GM19239 (cell line): ENCODE measurements at regions not wholly inside any gene's neighbourhood (a gene's known extent, or its start where the extent isn't known, plus 50 kb on each side); places are given as distances from the start of the nearest gene placed in this dataset.

Experiments used
- DNase-seq: peaks from one replicate; pipeline ENCODE4 v3.0.0; 2011; ENCODE audit warnings: low spot score; ENCODE audit not compliant: insufficient read length
- FAIRE-seq: peaks from 2 replicates; lab custom pipeline; 2011; peaks lifted over from hg19 to GRCh38; lab: Jason Lieb, UNC

DNA sequence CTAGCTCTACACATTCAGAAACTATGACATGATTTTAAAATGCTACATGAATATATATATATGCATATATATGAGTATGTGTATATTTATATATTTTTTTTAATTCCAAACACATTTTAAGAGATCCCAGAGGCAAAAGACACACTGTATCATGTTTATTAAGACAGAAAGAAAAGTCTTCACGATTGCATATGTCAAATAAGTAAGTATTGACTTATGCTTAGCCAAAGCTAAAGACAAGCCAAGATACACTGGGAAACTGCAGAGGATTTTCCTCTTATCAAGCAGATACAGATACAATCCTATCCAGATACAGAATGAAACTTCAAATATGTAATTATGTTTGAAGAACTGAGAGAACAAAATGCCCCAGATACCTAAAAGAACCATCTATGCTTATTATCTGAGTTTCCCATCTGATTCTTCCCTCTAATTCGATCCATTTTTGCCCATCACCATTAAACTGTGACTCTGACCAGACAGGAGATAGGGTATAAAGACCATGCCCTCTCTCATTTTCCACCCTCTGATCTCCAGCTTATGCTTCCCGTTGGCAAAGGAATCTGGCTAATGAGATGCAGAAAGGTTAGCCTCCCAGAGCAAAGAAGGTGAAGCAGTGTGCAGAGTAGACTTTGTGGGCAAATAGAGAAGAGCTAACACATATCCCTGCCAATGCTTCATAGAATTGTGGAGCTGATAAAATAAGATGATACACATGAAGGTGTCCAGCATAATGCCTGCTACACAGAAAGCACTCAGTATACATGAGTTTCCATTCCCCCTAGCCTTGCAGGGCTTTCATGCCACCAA lies 131.0 kb upstream of the TARS1 start:
- FAIRE-seq: no peak
- no peak for DNase-seq

DNA sequence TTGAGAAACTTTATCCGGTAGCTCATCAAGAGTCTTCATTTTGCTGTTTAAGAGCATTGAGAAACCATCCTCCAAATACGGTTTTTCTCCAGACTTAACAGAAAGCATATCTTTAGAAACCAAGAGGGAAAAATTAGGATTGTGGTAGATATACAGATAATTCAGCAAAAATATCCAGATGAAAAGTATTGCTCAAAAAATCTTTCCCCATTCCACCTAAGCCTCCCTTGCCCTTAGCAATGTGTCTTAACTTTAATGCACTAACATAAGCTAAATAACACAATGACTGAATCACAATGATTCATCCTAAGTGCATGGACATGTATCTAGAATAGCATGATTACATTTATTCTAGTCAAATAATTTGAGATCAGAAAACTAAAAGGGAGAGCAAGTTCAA lies 130.3 kb upstream of the TARS1 start:
- DNase-seq (no peak), FAIRE-seq (no peak)

DNA sequence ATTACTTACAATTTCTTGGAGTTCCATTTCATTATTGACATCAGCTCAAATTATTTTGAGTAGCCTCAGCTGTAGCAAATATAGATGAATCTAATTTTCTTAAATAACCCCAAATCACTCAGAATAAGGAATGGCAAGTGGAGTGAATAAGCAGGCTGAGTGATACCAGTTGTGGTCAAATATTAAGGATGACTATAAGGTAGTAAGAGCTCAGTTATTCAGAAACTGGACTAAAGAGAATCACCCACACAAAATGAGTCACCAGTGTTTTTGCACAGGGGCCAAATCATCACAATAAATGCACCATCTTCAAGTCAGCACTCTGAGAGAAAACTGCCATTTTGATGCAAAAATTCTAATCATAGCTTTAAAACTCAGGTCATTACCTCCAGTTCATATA lies 128.9 kb upstream of the TARS1 start:
- DNase-seq (no peak), FAIRE-seq (no peak)

DNA sequence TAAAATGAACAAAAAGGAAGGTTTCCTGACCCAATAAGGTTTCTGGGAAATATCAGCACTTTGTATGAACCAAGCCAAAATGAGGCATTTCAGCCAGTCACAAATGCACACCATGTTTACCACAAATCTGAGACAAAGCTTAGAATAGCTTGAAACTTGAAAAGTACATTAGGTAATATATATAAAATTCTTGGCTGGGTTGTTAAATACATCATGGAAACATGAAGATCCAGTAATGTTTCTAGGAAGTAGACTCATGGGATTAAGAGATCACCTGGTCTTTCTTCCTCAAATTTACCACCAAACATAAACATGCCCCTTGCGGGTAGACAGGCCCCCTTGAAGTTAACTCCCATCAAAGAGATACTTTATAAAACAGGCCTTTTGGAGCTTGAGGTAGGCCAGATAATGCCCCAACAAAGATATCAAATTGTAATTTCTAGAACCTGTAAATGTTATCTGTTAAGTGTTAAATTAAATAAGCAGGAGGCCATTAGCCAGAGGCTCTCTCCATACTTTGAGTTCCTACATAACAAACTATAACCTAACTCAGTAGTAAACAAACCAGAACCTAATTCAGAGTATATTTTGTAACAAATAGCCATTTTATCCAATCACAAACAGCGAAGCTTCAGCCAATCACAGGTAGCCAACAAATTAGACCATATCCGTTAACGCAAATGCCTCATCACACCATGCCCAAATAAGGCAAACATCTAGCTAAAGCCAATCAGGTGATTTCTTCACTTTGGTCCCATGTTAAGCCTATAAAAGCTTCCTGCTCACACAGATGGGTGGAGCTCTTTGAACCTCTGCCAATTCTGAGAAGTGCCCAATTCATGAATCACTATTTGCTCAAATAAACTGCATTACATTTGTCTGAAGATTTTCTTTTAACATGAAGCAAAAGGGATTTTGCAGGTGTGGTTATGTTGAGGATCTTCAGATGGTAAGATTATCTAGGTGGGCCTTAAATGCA lies 127.9 kb upstream of the TARS1 start:
- DNase-seq: no peak
- no peak for FAIRE-seq

DNA sequence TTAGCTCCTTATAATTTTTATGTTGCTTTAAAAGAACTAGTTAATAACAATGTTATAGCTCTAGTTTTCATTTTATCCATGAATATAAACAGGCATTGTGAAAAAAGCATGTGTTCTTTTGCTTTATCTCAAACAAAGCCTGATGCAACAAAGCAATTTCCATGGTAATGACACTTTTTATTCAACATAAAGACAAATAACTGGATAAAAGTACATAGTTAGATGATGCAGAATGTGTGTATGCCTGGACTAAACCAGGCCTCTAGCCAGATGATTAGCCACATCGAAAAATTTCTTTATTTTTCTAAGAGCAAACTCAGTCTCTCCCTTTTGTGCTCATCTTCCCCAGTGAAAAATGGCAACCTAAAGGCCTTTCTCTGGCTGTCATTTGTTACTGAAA lies 125.6 kb upstream of the TARS1 start:
- FAIRE-seq (no peak), DNase-seq (no peak)

DNA sequence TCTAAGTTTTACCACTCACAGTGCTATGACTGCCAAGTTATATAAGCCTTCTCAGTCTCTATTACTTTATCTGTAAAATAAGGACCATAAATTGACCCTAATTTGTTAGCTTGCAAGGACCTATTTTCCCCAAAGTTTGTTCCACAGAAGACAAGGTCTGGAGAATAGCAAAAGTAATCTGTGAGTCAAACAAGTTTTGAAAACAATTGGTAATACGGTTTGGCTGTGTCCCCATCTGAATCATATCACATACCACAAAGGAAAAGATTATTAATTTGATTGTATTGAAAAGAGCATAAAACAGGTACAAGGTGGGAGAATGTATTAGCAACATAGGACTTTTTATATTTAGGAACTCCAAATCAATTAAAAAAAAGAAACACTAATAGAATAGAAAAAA lies 124.0 kb upstream of the TARS1 start:
- FAIRE-seq (no peak), DNase-seq (no peak)

DNA sequence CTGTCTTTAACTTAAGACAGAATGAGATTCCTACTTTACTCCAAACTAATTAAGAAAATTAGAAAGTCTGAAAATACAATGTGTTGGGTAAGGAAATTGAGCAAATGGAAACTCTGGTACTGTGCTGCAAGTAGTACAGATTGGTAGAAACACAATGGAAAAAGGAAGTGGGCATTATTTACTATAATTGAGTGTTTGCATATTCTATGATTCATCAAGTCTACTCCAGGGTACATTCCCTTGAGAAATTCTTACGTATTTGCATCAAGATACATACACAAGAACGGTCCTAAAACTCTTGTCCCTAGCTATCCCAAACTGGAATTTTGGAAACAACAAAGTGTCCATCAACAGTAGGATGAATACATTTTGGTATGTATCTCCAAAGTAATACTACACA lies 123.5 kb upstream of the TARS1 start:
- DNase-seq (no peak), FAIRE-seq (no peak)

DNA sequence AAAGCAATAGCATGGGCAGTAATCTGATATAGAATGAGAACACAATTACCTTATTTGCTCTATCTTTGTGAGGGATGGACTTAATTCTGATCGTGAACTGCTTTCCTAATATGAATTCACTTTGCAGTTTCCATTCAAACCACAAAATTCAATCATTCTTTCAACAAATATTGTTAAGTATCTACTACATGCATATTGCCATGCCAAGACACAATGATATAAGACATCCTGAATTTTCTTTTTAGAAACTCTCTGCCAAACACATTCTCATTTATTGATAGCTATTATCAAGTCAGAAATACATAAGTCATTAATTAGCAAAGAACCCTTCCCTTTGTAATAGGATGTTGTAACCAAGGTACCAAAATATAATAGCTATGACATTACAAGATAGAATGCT lies 121.6 kb upstream of the TARS1 start:
- DNase-seq (no peak), FAIRE-seq (no peak)

DNA sequence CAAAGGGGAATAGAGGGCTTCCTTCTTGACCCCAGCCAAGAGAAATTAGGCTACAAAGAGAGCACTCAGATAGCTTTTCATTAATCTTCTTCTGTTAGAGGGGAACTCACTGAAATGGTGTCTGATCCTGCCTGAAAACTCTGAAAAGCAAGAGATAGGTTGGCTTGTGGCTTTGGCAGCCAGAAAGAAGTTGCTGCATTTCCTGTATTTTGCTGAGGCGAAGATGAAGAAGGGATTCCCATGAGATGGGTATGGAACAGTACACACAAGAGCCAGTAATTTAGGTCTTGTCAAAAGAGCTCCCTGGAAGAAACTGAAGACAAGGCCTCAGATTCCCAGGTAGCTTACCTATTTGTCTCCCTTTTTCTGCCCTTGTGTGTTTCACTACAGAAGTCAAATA lies 120.9 kb upstream of the TARS1 start:
- no peak for FAIRE-seq
- no peak for DNase-seq

DNA sequence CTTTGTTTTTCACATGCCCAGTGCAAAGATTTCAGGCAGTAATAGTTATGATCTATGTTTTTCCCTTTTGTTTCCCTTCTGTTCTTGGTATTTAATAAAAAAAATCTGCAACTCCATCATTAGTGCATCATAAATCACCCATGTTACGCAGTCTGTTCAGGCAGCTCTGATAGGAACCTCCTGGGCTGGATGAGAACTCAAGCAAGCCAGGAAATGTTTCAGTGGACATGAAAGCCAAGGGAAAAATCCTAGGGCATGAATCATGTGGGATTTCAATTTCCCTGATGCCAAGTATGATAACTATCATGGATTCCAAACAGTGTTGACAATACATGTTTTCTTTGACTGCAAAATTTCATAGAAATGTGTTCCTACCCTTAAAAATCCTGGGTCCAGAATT lies 119.7 kb upstream of the TARS1 start:
- FAIRE-seq: no peak

DNA sequence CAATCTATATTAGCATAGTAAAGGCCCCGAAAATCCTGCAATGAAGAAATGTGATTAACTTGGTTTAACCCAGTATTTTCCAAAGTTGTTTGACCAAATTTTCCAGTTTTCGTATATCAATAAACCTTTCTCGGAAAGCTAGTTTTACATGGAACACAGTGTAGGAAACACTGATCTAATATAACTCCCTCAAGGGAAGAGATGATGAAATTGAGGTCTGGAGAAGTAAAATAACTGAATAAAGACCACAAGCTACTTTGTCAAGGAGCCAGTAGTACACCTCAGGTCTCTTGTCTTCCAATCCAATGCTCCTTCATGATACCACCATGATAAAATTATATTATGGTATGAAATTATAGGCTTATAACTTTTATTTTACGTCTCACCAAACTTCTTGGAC lies 118.1 kb upstream of the TARS1 start:
- DNase-seq (no peak), FAIRE-seq (no peak)

More for the DNA sequence above, 119.7 kb upstream of the TARS1 start:
- DNase-seq: no peak

DNA sequence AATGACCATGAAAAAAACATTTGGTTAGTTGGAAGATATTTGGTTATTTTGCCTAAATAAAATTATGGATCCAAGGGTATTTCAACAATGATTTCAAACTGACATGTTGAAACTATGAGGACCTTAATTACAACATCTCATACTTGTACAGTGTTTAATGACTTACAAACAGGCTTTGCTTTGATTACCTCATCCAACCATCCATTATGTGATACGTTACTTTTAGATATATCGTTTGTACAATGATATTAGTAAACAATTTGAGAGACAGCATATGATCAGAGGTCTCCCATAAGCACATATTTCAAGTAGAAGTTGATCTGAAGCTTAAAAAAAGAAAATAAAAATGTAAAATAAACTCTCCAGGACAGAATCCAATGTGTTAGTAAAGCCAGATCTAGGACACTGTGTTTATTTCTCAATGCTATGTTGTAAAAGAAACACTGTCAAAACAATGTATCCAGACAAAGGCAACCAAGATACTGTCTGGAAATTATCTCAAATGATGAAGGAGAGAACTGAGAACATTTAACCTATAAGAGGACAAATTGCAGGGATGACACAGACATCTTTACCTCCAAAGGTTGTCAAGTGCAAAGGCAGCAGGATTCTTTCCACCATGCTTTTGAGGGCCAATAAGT lies 116.0 kb upstream of the TARS1 start:
- no peak for DNase-seq
- FAIRE-seq: no peak

DNA sequence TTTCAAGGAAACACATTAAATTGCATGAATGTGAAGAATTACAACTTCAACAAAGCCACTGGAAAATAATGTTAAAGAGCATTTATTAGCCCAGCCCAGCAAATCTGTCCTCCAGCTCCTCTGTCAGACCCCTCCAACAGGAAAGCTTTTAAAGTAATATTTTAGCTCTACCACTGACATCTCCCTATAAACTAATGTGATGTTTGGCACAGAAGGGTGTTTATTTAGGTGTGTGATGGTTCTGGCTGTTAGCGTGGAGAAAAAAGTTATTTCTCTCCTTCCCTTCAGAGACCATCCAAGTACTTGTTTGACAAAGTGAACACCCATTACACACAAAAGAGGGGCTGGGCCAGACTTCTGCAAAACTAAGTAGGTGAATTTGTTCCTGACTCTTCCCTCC lies 111.9 kb upstream of the TARS1 start:
- no peak for FAIRE-seq
- no peak for DNase-seq

DNA sequence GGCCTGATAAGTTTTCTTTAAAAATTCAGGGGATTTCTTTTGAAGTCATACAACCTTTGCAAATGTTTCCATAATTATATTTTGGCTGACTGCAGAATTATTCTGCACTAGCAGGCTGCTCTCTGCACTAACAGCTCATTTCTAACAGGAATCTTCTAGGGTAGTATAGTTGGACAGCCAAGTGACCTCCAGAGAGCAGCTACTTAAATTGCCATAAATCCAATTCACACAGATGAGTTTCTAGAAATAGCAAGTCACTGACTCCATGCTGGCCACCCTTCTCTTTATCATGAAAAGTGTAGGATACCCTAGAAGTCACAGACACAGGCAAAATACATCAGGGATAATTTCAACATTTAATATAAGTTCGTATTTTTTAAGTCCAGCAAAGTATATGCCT lies 110.9 kb upstream of the TARS1 start:
- DNase-seq (no peak), FAIRE-seq (no peak)

DNA sequence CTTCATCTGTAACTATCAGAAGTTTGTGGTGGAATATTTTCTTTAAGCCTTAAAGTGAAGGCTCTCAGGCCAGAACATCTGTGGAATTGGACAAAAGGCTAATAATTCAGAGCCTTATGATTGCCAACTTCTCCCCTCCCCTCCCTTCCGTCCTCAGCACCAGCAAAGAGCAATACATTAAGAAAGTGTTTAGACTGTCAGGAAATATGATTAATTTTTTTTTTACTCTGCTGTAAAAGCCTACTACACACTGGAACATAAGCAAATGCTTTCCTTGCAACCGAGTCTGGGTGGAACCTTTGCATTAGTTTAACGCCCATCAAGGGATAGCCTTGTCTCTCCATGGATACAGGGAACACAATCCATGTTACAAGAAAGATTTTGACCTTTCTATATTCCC lies 110.3 kb upstream of the TARS1 start:
- FAIRE-seq (no peak), DNase-seq (no peak)

DNA sequence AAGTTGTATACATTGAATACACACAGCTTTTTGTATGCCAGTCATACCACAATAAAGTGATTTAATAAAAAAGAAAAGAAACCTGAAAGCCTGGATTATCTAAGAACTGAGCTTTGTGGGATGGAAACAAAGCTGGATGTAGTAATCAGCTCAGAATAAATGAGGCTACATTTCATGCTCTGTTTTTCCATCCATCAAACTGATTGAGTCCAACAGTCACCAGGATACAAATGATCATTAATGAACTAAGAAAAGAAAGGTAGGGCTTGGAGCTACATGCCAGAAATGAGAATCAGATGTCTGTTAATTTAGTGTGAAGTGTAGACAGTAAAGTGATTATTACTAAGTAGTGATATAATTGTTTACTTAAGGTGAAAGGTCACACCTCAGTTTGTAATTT lies 109.8 kb upstream of the TARS1 start:
- FAIRE-seq: no peak
- no peak for DNase-seq

DNA sequence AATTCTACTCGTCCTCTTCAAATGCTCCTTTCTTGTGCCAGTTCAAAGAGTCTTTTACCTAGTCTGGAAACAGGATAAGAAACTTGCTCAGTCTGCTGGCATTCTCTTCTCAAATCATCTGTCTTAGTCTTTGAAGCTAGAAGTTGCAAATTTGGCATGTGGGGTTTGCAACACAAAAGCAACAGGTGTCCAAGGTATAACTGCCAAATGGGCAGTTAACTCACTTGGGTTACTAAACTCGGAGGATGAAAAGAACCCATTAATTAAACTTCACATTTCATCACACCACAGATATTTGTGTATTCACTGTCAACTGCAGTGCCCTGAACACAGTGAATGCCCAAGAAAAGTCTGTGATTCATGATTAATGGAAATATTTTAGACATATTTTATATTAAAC lies 108.0 kb upstream of the TARS1 start:
- FAIRE-seq (no peak), DNase-seq (no peak)

DNA sequence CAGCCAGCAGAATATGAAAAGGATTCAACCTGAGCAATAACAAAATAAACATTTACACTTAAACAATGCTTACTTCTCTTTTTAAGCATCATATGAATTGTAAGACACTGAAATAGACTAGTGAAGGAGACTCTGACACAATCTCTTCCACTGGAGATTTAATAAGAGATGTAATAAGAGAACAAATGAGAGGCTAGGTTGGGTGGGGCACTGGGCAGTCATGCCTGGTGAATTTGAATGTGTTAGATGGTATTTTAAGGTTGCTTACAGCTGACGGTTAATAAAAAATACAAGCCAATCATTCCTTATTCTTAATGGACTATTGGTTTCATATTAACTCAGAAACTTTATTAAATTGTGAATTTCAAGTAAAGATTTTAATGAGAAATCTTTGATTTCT lies 105.9 kb upstream of the TARS1 start:
- FAIRE-seq (no peak), DNase-seq (no peak)

DNA sequence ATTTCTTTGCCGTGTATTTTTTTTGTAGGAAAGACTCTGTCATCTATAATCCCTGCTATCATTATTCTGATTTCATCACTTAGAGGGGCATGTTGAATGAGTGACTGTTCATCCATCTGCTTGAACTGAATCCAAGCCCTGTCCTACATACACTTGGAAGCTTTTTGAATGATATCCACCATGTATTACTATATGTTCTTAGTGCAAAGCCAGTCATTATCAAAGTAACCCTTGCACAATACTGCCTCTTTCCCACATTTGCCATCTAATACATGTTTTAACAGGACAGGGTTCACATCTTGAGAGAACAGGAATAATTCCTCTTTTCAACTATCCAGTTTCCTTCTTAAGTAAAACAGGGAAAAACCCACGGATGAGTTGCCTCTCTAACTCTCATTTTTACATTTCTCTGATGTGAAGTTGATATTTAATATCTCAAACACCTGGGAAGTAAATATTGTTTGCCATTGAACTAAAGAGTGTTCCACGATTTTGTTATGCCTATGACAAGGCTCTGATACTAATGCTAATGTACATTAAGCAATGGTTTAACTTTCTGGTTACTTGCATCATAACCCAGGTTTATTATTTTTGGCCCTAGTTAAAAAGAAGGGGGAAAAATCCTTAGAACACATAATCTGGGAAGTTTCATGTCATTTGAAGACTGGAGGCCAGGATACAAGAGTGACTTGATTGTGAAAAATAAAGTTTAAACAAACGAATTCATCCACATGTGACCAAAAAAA lies 103.7 kb upstream of the TARS1 start:
- DNase-seq (no peak), FAIRE-seq (no peak)

DNA sequence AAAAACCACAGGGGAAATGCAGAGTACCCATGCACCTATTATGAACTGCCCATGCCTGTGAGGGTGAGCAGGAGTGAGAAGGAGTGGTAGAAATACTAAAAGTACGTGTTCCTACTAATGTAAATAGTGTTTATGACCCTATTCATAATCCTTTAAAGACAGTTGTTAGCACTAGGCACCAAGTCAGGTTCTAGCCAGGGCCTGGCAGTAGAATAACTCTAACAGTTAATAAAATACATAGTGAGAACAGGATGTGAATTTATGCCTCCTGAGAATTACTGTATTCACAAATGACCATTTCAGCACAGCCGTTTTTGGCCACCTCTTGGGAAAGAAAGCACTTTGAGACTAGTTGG lies 103.2 kb upstream of the TARS1 start:
- DNase-seq: no peak
- no peak for FAIRE-seq
